ENCODE measurements at regions not wholly inside any gene's neighbourhood (a gene's known extent, or its start where the extent isn't known, plus 50 kb on each side); places are given as distances from the start of the nearest gene placed in this dataset.

DNA sequence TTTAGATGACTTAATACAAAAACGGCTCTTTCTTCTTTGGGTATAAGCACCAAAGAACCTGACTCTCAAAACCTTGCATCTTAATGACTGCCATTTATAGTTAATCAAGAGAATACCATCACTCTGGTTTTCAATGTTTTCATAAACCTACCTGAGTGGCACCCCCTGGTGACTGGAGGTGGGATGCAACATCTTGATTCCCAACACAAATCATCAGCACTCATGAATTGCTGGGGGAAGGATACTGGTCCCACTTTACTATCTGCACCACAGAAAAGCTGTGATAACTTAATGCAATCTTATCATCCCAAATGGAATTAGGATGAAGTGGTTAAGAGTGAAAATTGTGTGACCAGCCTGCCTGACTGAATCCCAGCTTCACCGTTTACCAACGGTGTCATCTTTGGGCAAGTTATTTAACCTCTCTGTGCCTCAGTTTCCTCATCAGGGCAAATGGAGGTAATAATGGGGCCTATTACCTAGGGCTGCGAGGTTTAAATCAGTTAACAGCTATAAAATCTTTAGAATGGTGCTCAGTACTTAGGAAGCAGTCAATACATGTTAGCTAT is 366.4 kb downstream of the KLF12 start:
- TF ChIP-seq, protein P1, sequence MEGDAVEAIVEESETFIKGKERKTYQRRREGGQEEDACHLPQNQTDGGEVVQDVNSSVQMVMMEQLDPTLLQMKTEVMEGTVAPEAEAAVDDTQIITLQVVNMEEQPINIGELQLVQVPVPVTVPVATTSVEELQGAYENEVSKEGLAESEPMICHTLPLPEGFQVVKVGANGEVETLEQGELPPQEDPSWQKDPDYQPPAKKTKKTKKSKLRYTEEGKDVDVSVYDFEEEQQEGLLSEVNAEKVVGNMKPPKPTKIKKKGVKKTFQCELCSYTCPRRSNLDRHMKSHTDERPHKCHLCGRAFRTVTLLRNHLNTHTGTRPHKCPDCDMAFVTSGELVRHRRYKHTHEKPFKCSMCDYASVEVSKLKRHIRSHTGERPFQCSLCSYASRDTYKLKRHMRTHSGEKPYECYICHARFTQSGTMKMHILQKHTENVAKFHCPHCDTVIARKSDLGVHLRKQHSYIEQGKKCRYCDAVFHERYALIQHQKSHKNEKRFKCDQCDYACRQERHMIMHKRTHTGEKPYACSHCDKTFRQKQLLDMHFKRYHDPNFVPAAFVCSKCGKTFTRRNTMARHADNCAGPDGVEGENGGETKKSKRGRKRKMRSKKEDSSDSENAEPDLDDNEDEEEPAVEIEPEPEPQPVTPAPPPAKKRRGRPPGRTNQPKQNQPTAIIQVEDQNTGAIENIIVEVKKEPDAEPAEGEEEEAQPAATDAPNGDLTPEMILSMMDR (IDR thresholded peaks at IDR 0.05) = peak; percentile 33; the same call in 1 of the 2 replicates
- TF ChIP-seq POLR2AphosphoS5 (IDR thresholded peaks at IDR 0.05; ENCODE audit: low read depth, low read length) (no peak), SIN3A (IDR thresholded peaks at IDR 0.05; ENCODE audit: borderline replicate concordance, insufficient read depth, low read depth, low read length) (no peak)
